Progenitor cell of endocrine pancreas (in vitro differentiated cells): ENCODE measurements at regions not wholly inside any gene's neighbourhood (a gene's known extent, or its start where the extent isn't known, plus 50 kb on each side); places are given as distances from the start of the nearest gene placed in this dataset.

ENCODE experiments used
- DNase-seq: peaks from one replicate; pipeline ENCODE4 v3.0.0; 2021; ENCODE audit warnings: low spot score; ENCODE audit not compliant: unreplicated experiment
- H3K27ac Mint-ChIP-seq: 2 replicates; pipeline ENCODE4 v1.8.0; 2021; ENCODE audit warnings: mild to moderate bottlenecking, moderate library complexity, mixed read lengths
- H3K27me3 Mint-ChIP-seq: 2 replicates; pipeline ENCODE4 v1.8.0; 2021; ENCODE audit warnings: mixed read lengths
- H3K36me3 Mint-ChIP-seq: 2 replicates; pipeline ENCODE4 v1.8.0; 2022; ENCODE audit warnings: mixed read lengths; ENCODE audit not compliant: insufficient read depth
- H3K4me1 Mint-ChIP-seq: 2 replicates; pipeline ENCODE4 v1.8.0; 2021; ENCODE audit warnings: low read depth, mixed read lengths
- H3K4me3 Mint-ChIP-seq: 2 replicates; pipeline ENCODE4 v1.8.0; 2021; ENCODE audit warnings: low read depth, mild to moderate bottlenecking, moderate library complexity, mixed read lengths
- H3K9me3 Mint-ChIP-seq: 2 replicates; pipeline ENCODE4 v1.8.0; 2021; ENCODE audit warnings: low read depth, mixed read lengths
- CTCF ChIP-seq: fragments of 200-600 bp; sonication (generic); IDR thresholded peaks from one replicate; pipeline ENCODE4 v1.5.0; 2021; ENCODE audit warnings: antibody characterized with exemption, mild to moderate bottlenecking; ENCODE audit not compliant: unreplicated experiment

DNA sequence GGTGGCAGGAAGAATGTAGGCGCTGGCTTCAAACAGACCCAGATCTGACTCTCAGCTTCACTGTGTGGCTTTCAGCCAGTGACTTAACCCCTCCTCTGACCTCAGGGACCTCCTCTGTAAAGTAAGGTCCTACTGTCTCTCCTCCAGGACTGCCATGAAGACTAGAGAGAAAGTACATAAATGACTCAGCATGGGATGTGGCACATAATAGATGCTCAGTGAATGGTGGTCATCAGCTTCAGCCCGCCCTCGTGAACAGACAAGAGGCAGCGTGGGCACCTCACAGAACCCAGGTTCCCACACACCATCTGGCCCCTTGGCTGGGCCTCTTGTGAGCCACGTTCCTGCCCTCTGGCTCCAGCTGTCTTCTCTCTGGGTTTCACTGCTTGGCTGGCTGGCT lies 126.0 kb downstream of the SYF2 start:
- Mint-ChIP-seq H3K9me3 (peaks cover 5% of the 10 kb centered on the region), H3K4me3 (no peak overlapping the region), H3K4me1 (peaks cover 1% of the 10 kb centered on the region), H3K27ac (no peak overlapping the region), H3K27me3 (peaks cover 19% of the 10 kb centered on the region), H3K36me3 (peaks cover 3% of the 10 kb centered on the region)
- no peak for DNase-seq
- TF ChIP-seq CTCF: no peak

- H3K4me3 Mint-ChIP-seq: no peak overlapping the region
Measured at GRCh38 chr1:25105836-25106235, 126.5 kb downstream of the SYF2 start.

DNA sequence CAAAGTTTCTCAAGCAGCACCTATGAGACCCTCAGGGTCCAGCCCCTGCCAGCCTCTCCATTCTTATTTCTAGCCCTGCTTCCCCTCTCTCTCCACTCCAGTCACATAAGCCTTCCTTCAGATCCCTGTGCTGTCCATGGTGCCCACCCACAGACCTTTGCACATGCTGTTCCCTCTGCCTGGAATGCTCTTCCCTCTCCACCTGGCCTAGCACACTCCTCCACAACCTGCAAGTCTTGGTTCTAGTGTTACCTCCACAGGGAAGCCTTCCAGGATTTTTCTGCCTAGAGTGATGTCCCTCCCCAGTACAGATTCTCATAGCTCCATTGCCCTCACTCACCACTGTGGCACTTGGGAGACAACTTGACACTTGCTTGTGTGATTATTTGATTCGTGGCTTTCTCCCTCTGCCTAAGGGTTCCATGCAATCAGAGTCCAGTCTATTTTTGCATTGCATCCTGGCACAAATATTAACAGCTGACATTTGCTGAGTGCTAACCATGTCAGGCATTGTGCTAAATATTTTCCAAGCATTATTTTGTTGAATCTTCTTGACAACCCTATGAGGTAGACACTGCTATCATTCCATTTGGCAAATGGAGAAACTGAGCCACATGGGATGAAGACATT lies 127.3 kb downstream of the SYF2 start:
- Mint-ChIP-seq H3K9me3 (peaks cover 5% of the 10 kb centered on the region), H3K27ac (peak overlapping the region; percentile 57), H3K4me1 (peaks cover 1% of the 10 kb centered on the region), H3K27me3 (peaks cover 19% of the 10 kb centered on the region), H3K4me3 (no peak overlapping the region), H3K36me3 (peaks cover 3% of the 10 kb centered on the region)
- no peak for DNase-seq
- TF ChIP-seq CTCF: no peak

More at GRCh38 chr1:25105836-25106235, 126.5 kb downstream of the SYF2 start:
- peaks cover 5% of the 10 kb centered on the region for H3K9me3 Mint-ChIP-seq
- no peak for TF ChIP-seq CTCF
- peaks cover 19% of the 10 kb centered on the region for H3K27me3 Mint-ChIP-seq
- DNase-seq: no peak
- H3K4me1 Mint-ChIP-seq: peaks cover 1% of the 10 kb centered on the region
- no peak overlapping the region for H3K27ac Mint-ChIP-seq
- H3K36me3 Mint-ChIP-seq: peaks cover 3% of the 10 kb centered on the region

GRCh38 chr1:25103164-25103795 lies 129.0 kb downstream of the SYF2 start:
- no peak for DNase-seq
- H3K27me3 Mint-ChIP-seq: peaks cover 30% of the 10 kb centered on the region
- H3K36me3 Mint-ChIP-seq: no peaks in the 10 kb centered on the region
- no peak overlapping the region for H3K27ac Mint-ChIP-seq
- H3K9me3 Mint-ChIP-seq: no peaks in the 10 kb centered on the region
- H3K4me3 Mint-ChIP-seq: no peak overlapping the region
- no peak for TF ChIP-seq CTCF
- peaks cover 1% of the 10 kb centered on the region for H3K4me1 Mint-ChIP-seq

GRCh38 chr1:25100151-25100833 lies 132.0 kb downstream of the SYF2 start:
- Mint-ChIP-seq H3K27ac (no peak overlapping the region), H3K27me3 (peaks cover 41% of the 10 kb centered on the region), H3K9me3 (no peaks in the 10 kb centered on the region), H3K36me3 (no peaks in the 10 kb centered on the region), H3K4me1 (peaks cover 3% of the 10 kb centered on the region), H3K4me3 (no peak overlapping the region)
- no peak for DNase-seq
- no peak for TF ChIP-seq CTCF
